PC-9 (cell line): ENCODE measurements at regions not wholly inside any gene's neighbourhood (a gene's known extent, or its start where the extent isn't known, plus 50 kb on each side); places are given as distances from the start of the nearest gene placed in this dataset.

Source experiments
- EZH2 ChIP-seq: fragments of 200-600 bp; sonication (generic); IDR thresholded peaks from 2 replicates; pipeline ENCODE4 v1.8.0; 2017; ENCODE audit warnings: antibody characterized with exemption, low read depth
- TF ChIP-seq, protein P1 (sequence below): fragments of 200-600 bp; sonication (generic); conservative IDR thresholded peaks from 2 replicates; pipeline ENCODE4 v1.6.1; 2017; ENCODE audit warnings: mixed run types, antibody characterized with exemption, mild to moderate bottlenecking, moderate library complexity

DNA sequence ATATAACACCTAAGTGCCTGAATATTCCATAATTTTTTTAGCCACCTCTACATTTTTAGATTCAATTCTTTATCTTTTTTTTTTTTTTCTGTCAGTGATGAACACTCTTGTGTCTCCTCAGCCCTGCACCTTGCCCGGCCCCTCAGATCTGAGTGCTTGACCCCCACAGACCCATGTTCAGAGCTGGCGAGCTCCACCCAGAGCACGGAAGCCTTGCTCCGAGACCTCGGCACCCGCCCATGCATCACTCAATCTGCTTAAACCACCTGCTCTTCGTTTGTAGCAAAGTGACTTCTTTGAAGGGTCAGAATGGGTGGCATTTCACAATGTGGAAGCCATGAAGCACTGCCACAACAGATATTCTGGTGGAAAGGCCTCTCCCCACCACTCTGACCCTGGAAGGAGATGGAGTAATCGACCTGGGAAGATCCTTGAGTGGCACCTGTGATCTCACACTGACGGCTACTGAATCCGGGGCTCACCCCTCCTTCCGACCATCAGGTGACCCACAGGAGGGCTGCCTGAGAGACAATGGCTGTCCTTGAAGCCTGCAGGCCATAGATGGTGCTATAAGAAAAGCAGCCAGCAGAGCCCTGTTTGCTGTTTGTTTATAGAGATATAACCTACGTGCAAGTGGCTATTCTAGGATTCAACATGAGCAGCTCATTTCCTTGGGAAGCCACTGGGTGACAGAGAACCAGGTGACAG is 261.1 kb upstream of the IRX4 start:
- TF ChIP-seq, protein P1, sequence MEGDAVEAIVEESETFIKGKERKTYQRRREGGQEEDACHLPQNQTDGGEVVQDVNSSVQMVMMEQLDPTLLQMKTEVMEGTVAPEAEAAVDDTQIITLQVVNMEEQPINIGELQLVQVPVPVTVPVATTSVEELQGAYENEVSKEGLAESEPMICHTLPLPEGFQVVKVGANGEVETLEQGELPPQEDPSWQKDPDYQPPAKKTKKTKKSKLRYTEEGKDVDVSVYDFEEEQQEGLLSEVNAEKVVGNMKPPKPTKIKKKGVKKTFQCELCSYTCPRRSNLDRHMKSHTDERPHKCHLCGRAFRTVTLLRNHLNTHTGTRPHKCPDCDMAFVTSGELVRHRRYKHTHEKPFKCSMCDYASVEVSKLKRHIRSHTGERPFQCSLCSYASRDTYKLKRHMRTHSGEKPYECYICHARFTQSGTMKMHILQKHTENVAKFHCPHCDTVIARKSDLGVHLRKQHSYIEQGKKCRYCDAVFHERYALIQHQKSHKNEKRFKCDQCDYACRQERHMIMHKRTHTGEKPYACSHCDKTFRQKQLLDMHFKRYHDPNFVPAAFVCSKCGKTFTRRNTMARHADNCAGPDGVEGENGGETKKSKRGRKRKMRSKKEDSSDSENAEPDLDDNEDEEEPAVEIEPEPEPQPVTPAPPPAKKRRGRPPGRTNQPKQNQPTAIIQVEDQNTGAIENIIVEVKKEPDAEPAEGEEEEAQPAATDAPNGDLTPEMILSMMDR = no peak
- TF ChIP-seq EZH2 = 0 out of 2 replicates have a peak, but pooled peaks have one; percentile 30
